Right lobe of liver (tissue), 6 donors: ENCODE measurements at regions not wholly inside any gene's neighbourhood (a gene's known extent, or its start where the extent isn't known, plus 50 kb on each side); places are given as distances from the start of the nearest gene placed in this dataset.

Experiments used
- ATAC-seq, 4 donors: fragments of 200-7000 bp; cut with Tn5 transposase; one replicate each; pipeline ENCODE4 v1.9.1; 2020; ENCODE audit warnings: mild to moderate bottlenecking in 4 of 4, moderate library complexity in 4 of 4
- DNase-seq, 3 donors: peaks; one replicate each; pipeline ENCODE4 v3.0.0-alpha.2; 2020
- H3K27ac ChIP-seq, 3 donors: fragments of 200-600 bp; one replicate each; pipeline ENCODE4 v1.8.0; 2022
- H3K27me3 ChIP-seq, 2 donors: fragments of 200-600 bp; one replicate each; pipeline ENCODE4 v1.8.0; 2022
- H3K36me3 ChIP-seq, 4 donors: fragments of 200-600 bp; sonication (generic) in 1 of 4; one replicate each; pipeline versions ENCODE4 v1.5.1 to v1.8.0; 2017 to 2022; ENCODE audit warnings: control low read depth in 1 of 4
- H3K4me1 ChIP-seq, 4 donors: fragments of 200-600 bp; sonication (generic) in 1 of 4; one replicate each; pipeline versions ENCODE4 v1.5.1 to v1.8.0; 2017 to 2022; ENCODE audit warnings: control low read depth in 1 of 4
- H3K4me3 ChIP-seq, 3 donors: fragments of 200-600 bp; one replicate each; pipeline ENCODE4 v1.8.0; 2022
- H3K9me3 ChIP-seq, 4 donors: fragments of 200-600 bp; sonication (generic) in 1 of 4; one replicate each; pipeline versions ENCODE4 v1.5.1 to v1.8.0; 2017 to 2022; ENCODE audit warnings: control low read depth in 1 of 4
- POLR2A ChIP-seq: fragments of 450-650 bp; IDR thresholded peaks from one replicate; pipeline ENCODE4 v1.6.1; 2017; ENCODE audit warnings: antibody characterized with exemption, mild to moderate bottlenecking
- whole genome bisulfite sequencing: methylation state at CpG from one replicate; pipeline ENCODE4 v1.1.6; 2018; ENCODE audit warnings: low coverage, low lambda C conversion rate; ENCODE audit not compliant: insufficient coverage; ENCODE audit errors: missing lambda C conversion rate; 5-methylcytosine and 5-hydroxymethylcytosine counted together
- intact Hi-C, 2 donors: fragments of 100-400 bp; cut with DNase I; formaldehyde crosslinking; loops; one replicate each; pipeline versions ENCODE4 v1.11.2 to v1.14.1; 2022
- TF ChIP-seq, protein P1 (sequence below), 4 donors: fragments of 200-600 bp in 3 of 4; fragments of 450-650 bp in 1 of 4; IDR thresholded peaks; one replicate each; pipeline versions ENCODE4 v1.5.1 to v1.8.0; 2016 to 2022; ENCODE audit warnings: antibody characterized with exemption in 4 of 4, mild to moderate bottlenecking in 2 of 4
- donor health status: DM: no; HTN: yes; CAD: no.
- donor health status: DM: no; HTN: no; CAD: no.
- donor health status: DM: no; HTN: no; CAD: no.
- donor health status: DM: no; HTN: yes; CAD: no.
- donor health status: DM: no; HTN: yes; CAD: no.

DNA sequence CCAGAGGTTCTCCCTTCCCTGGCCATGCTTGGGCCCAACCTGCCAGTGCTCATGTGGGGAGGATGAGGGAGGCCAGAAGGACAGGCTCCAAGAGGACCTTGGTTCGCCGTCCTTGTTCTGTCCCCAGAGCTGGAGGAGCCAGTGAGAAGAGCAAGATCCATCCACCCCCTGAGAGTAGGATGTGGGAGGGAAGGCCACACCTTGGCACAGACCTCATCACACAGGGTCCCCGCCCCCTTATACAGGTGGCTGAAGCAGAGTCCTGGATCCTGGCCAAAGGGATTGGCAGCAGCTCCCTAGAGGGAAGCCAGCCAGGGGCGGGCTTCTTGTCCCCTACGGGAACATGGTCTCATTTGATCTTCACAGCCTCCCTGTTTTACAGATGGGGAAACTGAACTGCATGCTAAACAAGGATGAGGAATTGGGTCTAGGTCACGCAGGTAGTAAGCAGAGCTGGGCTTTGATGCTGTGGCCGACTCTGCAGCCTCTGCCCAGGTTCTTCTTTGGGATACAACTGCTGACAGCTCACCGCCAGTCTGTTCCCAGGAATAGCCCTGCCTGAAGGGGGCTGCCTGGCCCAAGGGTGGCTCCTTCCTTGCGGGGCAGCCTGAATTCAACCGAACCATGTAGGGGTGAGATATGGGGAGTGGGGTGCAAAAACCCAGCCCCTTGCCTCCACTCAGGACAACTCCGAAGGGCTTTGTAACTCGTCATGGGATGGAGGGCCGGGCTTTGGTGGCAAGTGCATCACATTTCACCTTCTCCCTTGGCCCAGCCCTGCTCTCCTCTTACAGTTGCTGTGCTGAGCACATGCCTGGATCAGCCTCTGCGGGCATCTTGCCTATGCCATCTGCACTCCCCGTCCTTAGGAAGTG lies 62.2 kb upstream of the KDM7A start:
- DNase-seq (no peak), ATAC-seq (peak in 1 of 4 donors; percentile 21)
- H3K36me3 ChIP-seq: no peaks in the 10 kb centered on the region
- WGBS: 83% methylated on average over 6 of the region's 15 CpGs
- H3K4me1 ChIP-seq: peaks cover 0 to 11% (median 3%) of the 10 kb centered on the region in 4 donors
- no peak for TF ChIP-seq POLR2A
- TF ChIP-seq, protein P1, sequence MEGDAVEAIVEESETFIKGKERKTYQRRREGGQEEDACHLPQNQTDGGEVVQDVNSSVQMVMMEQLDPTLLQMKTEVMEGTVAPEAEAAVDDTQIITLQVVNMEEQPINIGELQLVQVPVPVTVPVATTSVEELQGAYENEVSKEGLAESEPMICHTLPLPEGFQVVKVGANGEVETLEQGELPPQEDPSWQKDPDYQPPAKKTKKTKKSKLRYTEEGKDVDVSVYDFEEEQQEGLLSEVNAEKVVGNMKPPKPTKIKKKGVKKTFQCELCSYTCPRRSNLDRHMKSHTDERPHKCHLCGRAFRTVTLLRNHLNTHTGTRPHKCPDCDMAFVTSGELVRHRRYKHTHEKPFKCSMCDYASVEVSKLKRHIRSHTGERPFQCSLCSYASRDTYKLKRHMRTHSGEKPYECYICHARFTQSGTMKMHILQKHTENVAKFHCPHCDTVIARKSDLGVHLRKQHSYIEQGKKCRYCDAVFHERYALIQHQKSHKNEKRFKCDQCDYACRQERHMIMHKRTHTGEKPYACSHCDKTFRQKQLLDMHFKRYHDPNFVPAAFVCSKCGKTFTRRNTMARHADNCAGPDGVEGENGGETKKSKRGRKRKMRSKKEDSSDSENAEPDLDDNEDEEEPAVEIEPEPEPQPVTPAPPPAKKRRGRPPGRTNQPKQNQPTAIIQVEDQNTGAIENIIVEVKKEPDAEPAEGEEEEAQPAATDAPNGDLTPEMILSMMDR (IDR thresholded peaks at IDR 0.05): no peak
- no peak overlapping the region for H3K4me3 ChIP-seq
- no peaks in the 10 kb centered on the region for H3K27me3 ChIP-seq
- intact Hi-C loops: no loop called here
- H3K9me3 ChIP-seq: no peaks in the 10 kb centered on the region
- H3K27ac ChIP-seq: no peak overlapping the region

DNA sequence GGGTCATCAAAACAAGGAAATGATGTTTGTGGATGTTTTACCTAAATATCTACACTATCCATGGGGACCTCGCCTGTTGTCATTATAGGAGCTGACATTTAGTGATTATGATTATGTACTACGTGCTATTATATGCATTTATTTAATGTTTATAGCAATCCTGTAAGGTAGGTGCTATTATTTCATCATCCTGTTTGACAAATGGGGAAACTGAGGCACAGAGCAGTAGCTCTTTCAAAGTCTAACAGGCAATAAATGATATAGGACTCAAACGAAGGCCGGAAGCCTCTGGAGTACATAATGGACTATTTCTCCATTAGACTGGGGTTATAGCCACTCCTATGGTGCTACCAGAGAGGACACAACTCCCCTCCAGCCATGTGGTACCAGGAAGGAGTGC lies 60.6 kb upstream of the KDM7A start:
- ATAC-seq (no peak), DNase-seq (no peak)
- H3K36me3 ChIP-seq: no peaks in the 10 kb centered on the region
- intact Hi-C loops: no loop called here
- no peak for TF ChIP-seq POLR2A
- TF ChIP-seq, protein P1 (IDR thresholded peaks at IDR 0.05): no peak
- no peaks in the 10 kb centered on the region for H3K9me3 ChIP-seq
- H3K4me3 ChIP-seq: no peak overlapping the region
- H3K4me1 ChIP-seq: peaks cover 0 to 5% (median 2%) of the 10 kb centered on the region in 4 donors
- H3K27me3 ChIP-seq: no peaks in the 10 kb centered on the region
- H3K27ac ChIP-seq: no peak overlapping the region
- WGBS: 90% methylated on average over 4 of the region's 4 CpGs

DNA sequence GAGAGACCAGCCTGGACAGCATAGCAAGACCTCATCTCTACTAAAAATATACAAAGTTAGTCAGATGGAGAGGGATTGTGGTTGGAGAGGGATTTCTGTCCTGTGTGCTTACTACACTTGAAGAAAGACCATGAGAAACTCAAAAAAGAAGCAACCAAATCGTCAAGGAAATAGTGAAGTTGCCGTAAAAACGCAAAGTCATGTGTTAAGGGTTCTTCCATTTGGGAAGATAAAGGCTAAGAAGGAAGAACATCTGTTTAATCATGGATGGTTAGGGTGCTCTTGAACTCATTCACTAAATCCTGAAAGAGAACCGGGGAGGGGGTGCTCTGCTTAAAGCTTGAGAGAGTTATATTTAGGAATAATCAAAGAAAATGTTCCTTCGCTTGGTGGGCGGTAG lies 59.8 kb upstream of the KDM7A start:
- no peak for ATAC-seq
- intact Hi-C loops: no loop called here
- H3K36me3 ChIP-seq: no peaks in the 10 kb centered on the region
- H3K27ac ChIP-seq: no peak overlapping the region
- DNase-seq: no peak
- no peaks in the 10 kb centered on the region for H3K9me3 ChIP-seq
- TF ChIP-seq, protein P1 (IDR thresholded peaks at IDR 0.05): no peak
- no peak for TF ChIP-seq POLR2A
- WGBS: 85% methylated on average over 6 of the region's 6 CpGs
- no peaks in the 10 kb centered on the region for H3K4me1 ChIP-seq
- H3K4me3 ChIP-seq: no peak overlapping the region
- no peaks in the 10 kb centered on the region for H3K27me3 ChIP-seq

DNA sequence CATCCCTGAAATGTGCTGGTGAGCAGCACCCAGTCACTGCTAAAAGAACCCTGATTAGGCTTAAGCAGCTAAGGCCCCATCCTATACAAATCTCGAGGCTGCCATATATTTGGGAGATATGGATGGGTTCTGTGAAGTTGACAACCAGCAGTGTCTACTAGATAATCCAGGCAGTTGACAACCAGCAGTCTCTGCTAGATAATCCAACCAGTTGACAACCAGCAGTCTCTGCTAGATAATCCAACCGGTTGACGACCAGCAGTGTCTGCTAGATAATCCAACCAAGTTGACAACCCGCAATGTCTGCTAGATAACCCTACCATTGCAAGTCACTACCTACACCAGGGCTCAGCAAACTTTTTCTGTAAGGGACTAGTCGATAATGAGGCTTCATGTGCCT lies 58.3 kb upstream of the KDM7A start:
- intact Hi-C loops: no loop called here
- WGBS: 68% methylated on average over 2 of the region's 5 CpGs
- ATAC-seq: no peak

More for the DNA sequence above, 58.3 kb upstream of the KDM7A start:
- peaks cover 0 to 4% (median 0%) of the 10 kb centered on the region in 4 donors for H3K4me1 ChIP-seq
- DNase-seq: no peak
- H3K4me3 ChIP-seq: no peak overlapping the region
- H3K36me3 ChIP-seq: no peaks in the 10 kb centered on the region
- no peak for TF ChIP-seq POLR2A
- TF ChIP-seq, protein P1 (IDR thresholded peaks at IDR 0.05): no peak
- H3K27me3 ChIP-seq: no peaks in the 10 kb centered on the region
- no peaks in the 10 kb centered on the region for H3K9me3 ChIP-seq
- no peak overlapping the region for H3K27ac ChIP-seq
